Neural progenitor cell (in vitro differentiated cells): ENCODE measurements at regions not wholly inside any gene's neighbourhood (a gene's known extent, or its start where the extent isn't known, plus 50 kb on each side); places are given as distances from the start of the nearest gene placed in this dataset.

Experiments used
- DNase-seq: peaks from one replicate; pipeline ENCODE4 v3.0.0-alpha.2; 2016; ENCODE audit warnings: low spot score
- H2AFZ ChIP-seq: fragments of 200-600 bp; sonication (generic); replicated peaks from 2 replicates; pipeline ENCODE4 v1.6.1; 2016; ENCODE audit warnings: antibody characterized with exemption
- H3F3A ChIP-seq: fragments of 200-600 bp; sonication (generic); 2 replicates; pipeline ENCODE4 v1.6.1; 2016; ENCODE audit warnings: antibody characterized with exemption, low read depth
- H3K27ac ChIP-seq: fragments of 200-600 bp; sonication (generic); 2 replicates; pipeline ENCODE4 v1.5.1; 2016; ENCODE audit warnings: mild to moderate bottlenecking
- H3K27me3 ChIP-seq: fragments of 200-600 bp; sonication (generic); 2 replicates; pipeline ENCODE4 v1.6.1; 2016; ENCODE audit warnings: mild to moderate bottlenecking, moderate library complexity
- H3K36me3 ChIP-seq: fragments of 200-600 bp; sonication (generic); 2 replicates; pipeline ENCODE4 v1.5.1; 2016
- H3K4me1 ChIP-seq: fragments of 200-600 bp; sonication (generic); 2 replicates; pipeline ENCODE4 v1.6.1; 2016; ENCODE audit warnings: mixed run types
- H3K4me2 ChIP-seq: fragments of 200-600 bp; sonication (generic); 2 replicates; pipeline ENCODE4 v1.6.1; 2016
- H3K4me3 ChIP-seq: fragments of 200-600 bp; sonication (generic); 2 replicates; pipeline ENCODE4 v1.5.1; 2016
- H3K79me2 ChIP-seq: fragments of 200-600 bp; sonication (generic); 2 replicates; pipeline ENCODE4 v1.6.1; 2016; ENCODE audit warnings: low read depth
- H3K9ac ChIP-seq: fragments of 200-600 bp; sonication (generic); 2 replicates; pipeline ENCODE4 v1.6.1; 2016
- H3K9me3 ChIP-seq: fragments of 200-600 bp; sonication (generic); 2 replicates; pipeline ENCODE4 v1.5.1; 2016; ENCODE audit warnings: low read depth
- H4K20me1 ChIP-seq: fragments of 200-600 bp; sonication (generic); 2 replicates; pipeline ENCODE4 v1.6.1; 2016; ENCODE audit warnings: low read depth
- H3K27ac Mint-ChIP-seq: 3 replicates; pipeline ENCODE4 v1.8.0; 2021; ENCODE audit warnings: mixed read lengths
- H3K27me3 Mint-ChIP-seq: 2 replicates; pipeline ENCODE4 v1.8.0; 2022; ENCODE audit warnings: low read depth, mild to moderate bottlenecking, inconsistent platforms, moderate library complexity, mixed read lengths; ENCODE audit not compliant: insufficient read depth
- H3K36me3 Mint-ChIP-seq: 3 replicates; pipeline ENCODE4 v1.8.0; 2021; ENCODE audit warnings: mixed read lengths
- H3K4me1 Mint-ChIP-seq: 3 replicates; pipeline ENCODE4 v1.8.0; 2021; ENCODE audit warnings: mixed read lengths
- H3K4me3 Mint-ChIP-seq: 3 replicates; pipeline ENCODE4 v1.8.0; 2021; ENCODE audit warnings: mild to moderate bottlenecking, moderate library complexity, mixed read lengths
- H3K9me3 Mint-ChIP-seq: 3 replicates; pipeline ENCODE4 v1.8.0; 2020; ENCODE audit warnings: mixed read lengths
- EZH2 ChIP-seq: fragments of 200-600 bp; sonication (generic); IDR thresholded peaks from 2 replicates; pipeline ENCODE4 v1.6.1; 2017; ENCODE audit warnings: antibody characterized with exemption, mild to moderate bottlenecking, moderate library complexity
- EZH2phosphoT487 ChIP-seq: fragments of 200-600 bp; sonication (generic); IDR thresholded peaks from 2 replicates; pipeline ENCODE4 v1.6.1; 2017; ENCODE audit warnings: antibody characterized with exemption
- TF ChIP-seq, protein P1 (sequence below): fragments of 200-600 bp; sonication (generic); IDR thresholded peaks from 2 replicates; pipeline ENCODE4 v1.5.1; 2017; ENCODE audit warnings: antibody characterized with exemption, mild to moderate bottlenecking

DNA sequence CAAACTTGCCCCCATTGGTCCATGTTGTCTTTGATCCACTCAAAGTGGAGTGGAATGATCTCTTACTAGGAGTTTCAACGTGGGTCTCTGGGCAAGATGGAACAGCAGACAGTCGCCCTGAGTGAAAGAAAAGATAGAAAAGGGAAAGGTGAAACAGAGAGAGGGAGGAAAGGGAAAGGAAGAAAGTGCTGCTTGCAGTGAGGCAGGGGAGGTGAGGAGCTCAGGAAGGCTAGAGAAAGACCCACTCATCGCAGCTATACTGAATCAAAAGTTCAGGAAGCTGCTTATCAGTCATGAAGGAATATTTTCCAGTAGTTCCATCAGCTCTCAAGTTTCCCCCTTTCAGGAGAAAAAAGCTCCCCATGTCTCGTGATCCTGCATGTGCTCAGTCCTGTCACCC lies 86.9 kb downstream of the ZNF467 start:
- H3K36me3 Mint-ChIP-seq: no peaks in the 10 kb centered on the region
- H3K4me1 ChIP-seq: no peaks in the 10 kb centered on the region
- TF ChIP-seq EZH2 (no peak), EZH2phosphoT487 (no peak)
- TF ChIP-seq, protein P1, sequence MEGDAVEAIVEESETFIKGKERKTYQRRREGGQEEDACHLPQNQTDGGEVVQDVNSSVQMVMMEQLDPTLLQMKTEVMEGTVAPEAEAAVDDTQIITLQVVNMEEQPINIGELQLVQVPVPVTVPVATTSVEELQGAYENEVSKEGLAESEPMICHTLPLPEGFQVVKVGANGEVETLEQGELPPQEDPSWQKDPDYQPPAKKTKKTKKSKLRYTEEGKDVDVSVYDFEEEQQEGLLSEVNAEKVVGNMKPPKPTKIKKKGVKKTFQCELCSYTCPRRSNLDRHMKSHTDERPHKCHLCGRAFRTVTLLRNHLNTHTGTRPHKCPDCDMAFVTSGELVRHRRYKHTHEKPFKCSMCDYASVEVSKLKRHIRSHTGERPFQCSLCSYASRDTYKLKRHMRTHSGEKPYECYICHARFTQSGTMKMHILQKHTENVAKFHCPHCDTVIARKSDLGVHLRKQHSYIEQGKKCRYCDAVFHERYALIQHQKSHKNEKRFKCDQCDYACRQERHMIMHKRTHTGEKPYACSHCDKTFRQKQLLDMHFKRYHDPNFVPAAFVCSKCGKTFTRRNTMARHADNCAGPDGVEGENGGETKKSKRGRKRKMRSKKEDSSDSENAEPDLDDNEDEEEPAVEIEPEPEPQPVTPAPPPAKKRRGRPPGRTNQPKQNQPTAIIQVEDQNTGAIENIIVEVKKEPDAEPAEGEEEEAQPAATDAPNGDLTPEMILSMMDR: no peak
- H3K27ac Mint-ChIP-seq: no peak overlapping the region
- peaks cover 11% of the 10 kb centered on the region for H3K27me3 ChIP-seq
- no peak overlapping the region for H3K4me3 ChIP-seq
- H3K36me3 ChIP-seq: no peaks in the 10 kb centered on the region
- peaks cover 13% of the 10 kb centered on the region for H3K27me3 Mint-ChIP-seq
- H3K79me2 ChIP-seq: no peaks in the 10 kb centered on the region
- no peaks in the 10 kb centered on the region for H3F3A ChIP-seq
- peaks cover 3% of the 10 kb centered on the region for H3K9me3 Mint-ChIP-seq
- H3K4me1 Mint-ChIP-seq: peaks cover 3% of the 10 kb centered on the region
- no peak for DNase-seq
- H3K27ac ChIP-seq: no peak overlapping the region
- H3K4me3 Mint-ChIP-seq: no peak overlapping the region
- no peak overlapping the region for H3K4me2 ChIP-seq
- no peak overlapping the region for H2AFZ ChIP-seq
- H4K20me1 ChIP-seq: no peaks in the 10 kb centered on the region
- H3K9me3 ChIP-seq: no peaks in the 10 kb centered on the region
- H3K9ac ChIP-seq: no peak overlapping the region

DNA sequence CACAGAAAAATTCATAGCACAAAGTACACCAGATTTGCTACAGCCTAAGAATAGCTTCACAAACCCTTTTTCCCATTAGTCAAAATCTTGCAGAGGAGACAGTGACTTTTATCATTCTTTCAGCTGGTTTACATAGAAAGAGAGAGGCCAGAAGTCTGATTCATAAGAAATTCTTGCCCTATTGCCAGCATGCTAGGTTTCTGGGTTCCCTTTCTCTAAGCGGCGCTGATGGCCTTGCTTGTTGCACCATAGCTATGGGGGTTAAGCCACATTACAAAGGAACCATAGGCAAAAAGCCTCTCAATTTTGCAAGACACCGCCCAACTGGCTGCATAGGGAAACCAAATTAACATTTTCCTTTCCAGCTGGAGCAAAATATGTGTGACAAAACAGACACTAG lies 87.4 kb downstream of the ZNF467 start:
- no peaks in the 10 kb centered on the region for H3K79me2 ChIP-seq
- H3K9me3 Mint-ChIP-seq: peaks cover 3% of the 10 kb centered on the region
- no peak overlapping the region for H3K9ac ChIP-seq
- H3K4me1 Mint-ChIP-seq: no peaks in the 10 kb centered on the region
- no peak overlapping the region for H3K4me3 Mint-ChIP-seq
- H3F3A ChIP-seq: no peaks in the 10 kb centered on the region
- H3K4me2 ChIP-seq: no peak overlapping the region
- peaks cover 6% of the 10 kb centered on the region for H3K27me3 ChIP-seq
- H3K36me3 Mint-ChIP-seq: no peaks in the 10 kb centered on the region
- peaks cover 9% of the 10 kb centered on the region for H3K27me3 Mint-ChIP-seq
- H3K27ac Mint-ChIP-seq: no peak overlapping the region
- H3K4me1 ChIP-seq: no peaks in the 10 kb centered on the region
- H4K20me1 ChIP-seq: no peaks in the 10 kb centered on the region
- no peak overlapping the region for H3K4me3 ChIP-seq
- H3K27ac ChIP-seq: no peak overlapping the region
- no peaks in the 10 kb centered on the region for H3K9me3 ChIP-seq
- H3K36me3 ChIP-seq: no peaks in the 10 kb centered on the region
- TF ChIP-seq, protein P1: no peak
- TF ChIP-seq EZH2: no peak
- DNase-seq: no peak
- no peak overlapping the region for H2AFZ ChIP-seq

DNA sequence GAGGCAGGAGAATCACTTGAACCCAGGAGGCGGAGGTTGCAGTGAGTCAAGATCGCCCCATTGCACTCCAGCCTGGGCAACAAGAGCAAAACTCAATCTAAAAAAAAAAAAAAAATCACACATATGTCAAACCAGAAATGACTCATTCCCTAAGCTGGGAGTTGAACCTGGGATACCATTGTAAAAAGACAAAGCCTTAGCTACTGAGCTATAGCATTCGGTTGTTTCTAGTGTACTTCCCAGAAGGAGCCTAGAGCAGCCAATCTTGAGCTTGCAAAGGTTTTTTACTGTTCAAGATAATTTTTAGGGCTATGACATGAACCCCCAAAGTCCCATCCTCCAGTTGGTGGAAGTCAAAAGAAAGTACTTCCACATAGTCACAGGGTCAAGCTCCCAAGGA lies 87.9 kb downstream of the ZNF467 start:
- Histone ChIP-seq H3K27me3 (peaks cover under 1% of the 10 kb centered on the region), H3K79me2 (no peaks in the 10 kb centered on the region), H3K9ac (no peak overlapping the region), H3K27ac (no peak overlapping the region), H3K36me3 (no peaks in the 10 kb centered on the region), H3K4me2 (no peak overlapping the region), H4K20me1 (no peaks in the 10 kb centered on the region), H2AFZ (no peak overlapping the region), H3K4me3 (no peak overlapping the region), H3K9me3 (no peaks in the 10 kb centered on the region), H3K4me1 (no peaks in the 10 kb centered on the region), H3F3A (no peaks in the 10 kb centered on the region)
- DNase-seq: no peak
- peaks cover 3% of the 10 kb centered on the region for H3K9me3 Mint-ChIP-seq
- peaks cover 9% of the 10 kb centered on the region for H3K27me3 Mint-ChIP-seq
- TF ChIP-seq EZH2phosphoT487: no peak
- TF ChIP-seq, protein P1: no peak
- TF ChIP-seq EZH2: no peak
- H3K4me3 Mint-ChIP-seq: no peak overlapping the region
- H3K27ac Mint-ChIP-seq: no peak overlapping the region
- no peaks in the 10 kb centered on the region for H3K36me3 Mint-ChIP-seq
- H3K4me1 Mint-ChIP-seq: no peaks in the 10 kb centered on the region

DNA sequence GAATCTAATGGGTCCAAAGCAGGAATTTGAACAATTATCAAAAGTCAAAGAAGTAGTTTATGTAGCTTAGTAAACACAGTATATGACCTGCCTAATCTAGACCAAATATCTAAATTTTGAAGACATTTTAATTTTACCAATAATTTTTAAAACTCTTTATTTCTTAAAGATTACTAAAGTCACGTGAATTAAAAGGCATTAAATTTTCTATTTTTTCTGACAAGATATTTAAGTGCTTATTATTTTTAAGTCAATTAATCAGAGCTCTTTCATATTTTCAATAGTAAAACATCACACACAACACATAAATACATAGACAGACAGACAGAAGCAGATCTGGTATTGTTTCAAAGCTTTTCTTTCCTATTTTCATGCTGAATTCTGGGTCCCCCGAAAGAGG lies 89.5 kb downstream of the ZNF467 start:
- H3F3A ChIP-seq: no peaks in the 10 kb centered on the region
- H3K79me2 ChIP-seq: no peaks in the 10 kb centered on the region
- H3K4me1 ChIP-seq: no peaks in the 10 kb centered on the region
- no peak overlapping the region for H3K4me3 Mint-ChIP-seq
- no peak overlapping the region for H3K4me2 ChIP-seq
- no peak for DNase-seq
- H3K27me3 ChIP-seq: no peaks in the 10 kb centered on the region
- no peaks in the 10 kb centered on the region for H3K9me3 ChIP-seq
- H3K9ac ChIP-seq: no peak overlapping the region
- H3K36me3 Mint-ChIP-seq: no peaks in the 10 kb centered on the region
- H3K27ac ChIP-seq: no peak overlapping the region
- H3K4me3 ChIP-seq: no peak overlapping the region
- no peaks in the 10 kb centered on the region for H3K4me1 Mint-ChIP-seq
- H4K20me1 ChIP-seq: no peaks in the 10 kb centered on the region
- no peak overlapping the region for H3K27ac Mint-ChIP-seq
- H3K27me3 Mint-ChIP-seq: peaks cover 9% of the 10 kb centered on the region
- TF ChIP-seq EZH2: no peak
- TF ChIP-seq EZH2phosphoT487: no peak
- TF ChIP-seq, protein P1: no peak
- H2AFZ ChIP-seq: no peak overlapping the region
- H3K9me3 Mint-ChIP-seq: peaks cover 3% of the 10 kb centered on the region
- no peaks in the 10 kb centered on the region for H3K36me3 ChIP-seq
